GM21447 (cell line): ENCODE measurements at regions not wholly inside any gene's neighbourhood (a gene's known extent, or its start where the extent isn't known, plus 50 kb on each side); places are given as distances from the start of the nearest gene placed in this dataset.
"Not testable (repeated sequence)": the region's sequence is repeated elsewhere in the genome, so short reads cannot be mapped to it uniquely, and the experiment has no call there.

Source experiments
- ATAC-seq: cut with Tn5 transposase; IDR thresholded peaks from one replicate; pipeline ENCODE4 v1.9.1; 2021; ENCODE audit not compliant: unreplicated experiment

GRCh38 chr2:53543083-53543482 is 224.5 kb upstream of the CHAC2 start:
- ATAC-seq, result no peak

- ATAC-seq, result no peak
Measured at GRCh38 chr2:53536583-53537361, 230.8 kb upstream of the CHAC2 start.

GRCh38 chr2:53535234-53535840 is 232.3 kb upstream of the CHAC2 start:
- ATAC-seq, result no peak

- ATAC-seq, result no peak
Measured at GRCh38 chr2:53530126-53530525, 237.5 kb upstream of the CHAC2 start.

- ATAC-seq, result no peak
Measured at GRCh38 chr2:53527056-53527455, 240.5 kb upstream of the CHAC2 start.

- no peak for ATAC-seq
Measured at GRCh38 chr2:53519918-53520841, 247.4 kb upstream of the CHAC2 start.

GRCh38 chr2:53517406-53517805 is 250.2 kb upstream of the CHAC2 start:
- no peak for ATAC-seq

GRCh38 chr2:53516650-53517049 is 251.0 kb upstream of the CHAC2 start:
- ATAC-seq, result peak; percentile 56

GRCh38 chr2:53515435-53516332 is 251.9 kb upstream of the CHAC2 start:
- no peak for ATAC-seq

GRCh38 chr2:53513167-53513666 is 254.4 kb upstream of the CHAC2 start:
- ATAC-seq, result no peak

- no peak for ATAC-seq
Measured at GRCh38 chr2:53512071-53512826, 255.4 kb upstream of the CHAC2 start.

GRCh38 chr2:53511549-53511948 is 256.1 kb upstream of the CHAC2 start:
- ATAC-seq, result no peak

GRCh38 chr2:53510401-53510800 is 257.2 kb upstream of the CHAC2 start:
- ATAC-seq, result no peak

- no peak for ATAC-seq
Measured at GRCh38 chr2:53509831-53510388, 257.7 kb upstream of the CHAC2 start.

GRCh38 chr2:53508667-53509066 is 258.9 kb upstream of the CHAC2 start:
- ATAC-seq, result no peak

- ATAC-seq, result not testable (repeated sequence)
Measured at GRCh38 chr2:53507070-53507469, 260.5 kb upstream of the CHAC2 start.

- ATAC-seq, result no peak
Measured at GRCh38 chr2:53505826-53506225, 261.8 kb upstream of the CHAC2 start.

GRCh38 chr2:53504507-53504906 is 263.1 kb upstream of the CHAC2 start:
- no peak for ATAC-seq

GRCh38 chr2:53500181-53500580 is 267.4 kb upstream of the CHAC2 start:
- ATAC-seq, result no peak
